GM21360 (cell line): ENCODE measurements at regions not wholly inside any gene's neighbourhood (a gene's known extent, or its start where the extent isn't known, plus 50 kb on each side); places are given as distances from the start of the nearest gene placed in this dataset.

Experiments used
- ATAC-seq: cut with Tn5 transposase; IDR thresholded peaks from one replicate; pipeline ENCODE4 v1.9.1; 2021; ENCODE audit warnings: mild to moderate bottlenecking, moderate library complexity; ENCODE audit not compliant: unreplicated experiment

DNA sequence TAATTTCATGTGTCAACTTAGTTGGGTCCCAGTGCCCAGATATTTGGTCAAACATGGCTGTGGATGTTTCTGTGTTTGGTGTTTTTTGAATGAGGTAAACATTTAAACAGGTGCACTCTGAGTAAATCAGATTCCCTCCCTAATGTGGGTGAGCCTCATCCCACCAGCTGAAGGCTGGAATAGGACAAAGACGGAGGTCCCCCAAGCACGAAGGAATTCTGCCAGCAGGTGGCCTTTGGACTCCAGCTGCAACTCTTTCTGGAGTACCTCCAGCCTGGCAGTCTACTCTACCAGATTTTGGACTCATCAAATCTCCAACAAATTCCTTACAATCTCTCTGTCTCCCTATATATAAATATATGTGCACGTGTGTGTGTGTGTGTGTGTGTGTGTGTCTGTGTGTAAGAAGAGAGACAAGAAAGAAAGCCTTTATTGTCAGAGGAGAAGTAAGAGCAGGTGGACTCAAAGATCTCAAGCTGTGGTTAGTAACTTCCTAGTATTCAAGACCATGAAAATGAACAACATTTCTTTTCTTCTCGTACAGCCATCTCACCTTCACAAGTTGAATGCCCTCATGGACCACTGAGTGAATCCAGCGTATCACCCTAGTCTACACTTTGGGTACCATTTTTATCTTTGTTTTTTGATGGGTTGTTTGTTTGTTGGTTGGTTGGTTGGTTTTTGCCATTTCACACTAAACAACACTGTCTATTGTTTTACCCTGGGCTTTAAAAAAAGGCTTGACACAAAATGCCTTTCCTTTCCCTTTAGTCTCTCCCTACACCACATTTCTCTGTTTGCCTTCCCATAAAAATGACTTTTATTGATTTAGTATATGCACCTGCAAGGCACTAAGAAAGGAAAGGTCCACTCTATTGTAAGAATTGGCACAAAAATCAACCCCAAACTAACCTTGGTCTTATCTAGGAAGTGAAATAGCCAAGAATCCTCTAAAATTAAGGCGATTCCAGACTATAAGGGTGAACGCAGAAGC lies 118.7 kb downstream of the TENT4A start:
- ATAC-seq = no peak

DNA sequence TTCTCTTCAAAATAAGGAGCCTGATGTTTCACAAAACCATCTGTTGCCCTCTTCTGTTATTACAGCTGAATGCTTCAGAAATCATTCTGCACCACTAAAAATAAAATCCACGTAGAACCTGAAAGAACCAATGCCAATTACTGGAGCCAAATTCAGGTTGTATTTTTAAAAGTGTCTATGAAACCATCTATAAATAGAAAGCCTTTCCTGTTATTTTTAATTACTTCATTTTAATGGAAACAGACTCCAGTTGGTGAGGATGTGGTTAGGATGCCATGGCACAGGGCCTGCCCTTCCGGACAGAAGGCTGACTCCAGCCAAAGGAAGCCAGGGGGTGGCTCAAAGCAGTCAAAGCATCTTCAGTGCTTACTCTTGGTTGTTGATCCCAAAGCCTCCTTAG lies 119.8 kb downstream of the TENT4A start:
- no peak for ATAC-seq

DNA sequence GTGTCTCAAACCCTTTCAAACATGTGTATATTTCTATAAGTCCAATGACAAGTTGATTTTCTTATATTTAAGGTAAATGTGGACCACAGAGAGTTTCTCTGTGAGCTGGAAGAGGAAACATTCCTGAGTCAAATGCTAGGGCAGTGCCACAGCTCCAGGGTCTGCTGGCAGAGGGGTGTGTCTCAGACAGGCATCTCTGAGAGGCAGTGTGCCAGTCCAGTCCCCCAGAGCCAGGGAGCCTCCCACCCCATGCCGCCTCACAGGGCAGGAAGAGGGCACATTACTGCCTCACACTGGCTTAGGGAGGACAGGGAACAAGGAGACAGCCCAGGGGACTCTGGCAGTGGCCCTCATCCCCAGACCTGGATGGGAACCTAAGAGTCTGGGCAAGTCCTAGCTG lies 120.2 kb downstream of the TENT4A start:
- no peak for ATAC-seq

DNA sequence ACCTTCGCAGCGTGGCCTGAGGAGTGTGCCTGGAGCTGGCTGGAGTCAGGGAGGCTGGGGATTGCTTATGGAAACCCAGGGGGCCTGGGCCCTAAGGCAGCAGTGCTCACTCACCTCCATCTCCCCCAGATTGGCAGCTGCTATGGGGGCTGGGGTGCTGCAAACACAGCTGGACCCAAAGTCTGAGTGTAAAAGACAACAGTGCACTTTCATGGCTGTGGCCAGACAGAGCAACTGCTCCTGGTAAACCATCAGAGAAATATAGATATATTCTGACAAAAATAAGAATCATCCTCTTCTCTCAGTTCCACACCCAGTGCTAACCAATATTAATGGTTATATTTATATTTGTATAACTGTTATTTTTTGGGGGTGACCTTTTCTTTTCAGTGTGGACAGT lies 123.9 kb downstream of the TENT4A start:
- ATAC-seq = no peak

DNA sequence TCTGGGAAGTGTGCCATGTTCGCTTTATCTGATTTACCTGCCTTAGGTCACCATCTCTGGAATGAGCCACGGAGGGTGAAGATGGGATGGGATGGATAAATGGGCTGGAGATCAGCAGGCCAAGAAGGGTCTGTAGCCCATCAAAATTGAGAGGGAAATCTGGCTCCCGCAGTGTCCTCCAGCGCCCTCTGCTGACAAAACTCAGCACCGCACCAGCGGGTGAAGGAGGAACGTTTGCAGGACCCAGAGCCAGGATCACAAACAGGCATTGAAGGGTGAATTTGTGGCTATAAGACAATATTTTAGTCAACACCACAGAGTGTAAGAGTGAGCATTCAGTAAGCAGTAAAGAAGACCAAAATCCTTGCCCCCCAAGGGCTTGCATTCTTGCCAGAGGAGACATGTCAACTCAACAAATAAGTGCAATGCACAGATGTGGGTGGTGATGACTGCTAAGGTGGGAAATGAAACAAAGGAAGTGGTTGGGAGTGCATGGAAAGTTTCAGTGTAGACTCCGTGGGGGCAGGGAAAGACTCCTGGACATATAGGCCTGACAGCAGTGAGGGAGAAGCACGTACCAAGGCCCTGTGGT lies 124.4 kb downstream of the TENT4A start:
- ATAC-seq = no peak

DNA sequence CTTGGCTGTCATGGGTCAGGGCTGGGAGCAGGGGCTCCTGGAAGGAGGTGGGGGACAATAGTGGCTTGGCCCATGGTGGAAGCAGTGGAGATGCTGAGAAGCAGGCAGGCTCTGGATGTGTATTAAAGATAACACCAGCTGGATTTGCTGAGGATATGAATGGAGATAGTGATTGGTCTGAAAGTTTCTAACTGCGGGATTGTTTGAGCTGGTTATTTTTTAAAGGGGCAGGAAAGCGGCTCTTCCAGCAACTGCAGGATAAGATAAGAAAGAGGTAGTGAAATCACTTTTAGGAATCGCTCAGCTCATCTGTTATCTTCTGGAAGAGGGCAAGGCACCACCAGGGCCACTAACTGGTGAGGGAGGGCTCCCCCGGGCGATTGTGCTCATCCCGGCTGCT lies 125.5 kb downstream of the TENT4A start:
- ATAC-seq = no peak

DNA sequence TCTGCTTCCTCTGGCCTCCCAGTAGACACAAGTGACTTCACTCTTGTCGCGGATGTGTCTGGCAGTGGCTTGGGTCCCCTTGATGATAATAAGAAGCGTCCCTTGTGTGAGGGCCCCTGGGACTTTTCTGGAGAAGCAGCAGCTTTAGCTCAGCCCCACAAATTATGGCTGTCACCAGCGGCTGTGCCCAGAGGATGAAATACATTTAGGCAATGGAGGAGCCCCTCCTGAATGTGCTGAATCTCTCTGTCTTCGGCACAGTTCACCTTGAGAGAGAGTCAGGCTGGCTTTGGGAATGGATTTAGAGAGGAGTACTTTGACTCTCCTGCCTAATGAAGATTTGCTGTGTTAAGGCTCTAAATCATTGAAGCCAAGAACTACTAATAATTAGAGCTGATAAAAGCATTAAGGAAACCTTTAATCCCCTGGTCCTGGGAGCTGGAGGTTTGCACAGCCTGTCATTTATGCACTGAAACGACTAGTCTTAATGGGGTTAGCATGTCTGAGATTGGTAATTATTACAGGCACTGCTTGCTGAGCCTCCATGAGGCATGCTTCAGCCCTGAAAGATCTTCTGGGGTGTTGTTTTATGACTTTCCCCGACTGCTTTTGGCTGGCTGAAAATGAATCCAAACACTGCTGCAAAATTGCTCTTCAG lies 127.0 kb downstream of the TENT4A start:
- ATAC-seq = no peak

DNA sequence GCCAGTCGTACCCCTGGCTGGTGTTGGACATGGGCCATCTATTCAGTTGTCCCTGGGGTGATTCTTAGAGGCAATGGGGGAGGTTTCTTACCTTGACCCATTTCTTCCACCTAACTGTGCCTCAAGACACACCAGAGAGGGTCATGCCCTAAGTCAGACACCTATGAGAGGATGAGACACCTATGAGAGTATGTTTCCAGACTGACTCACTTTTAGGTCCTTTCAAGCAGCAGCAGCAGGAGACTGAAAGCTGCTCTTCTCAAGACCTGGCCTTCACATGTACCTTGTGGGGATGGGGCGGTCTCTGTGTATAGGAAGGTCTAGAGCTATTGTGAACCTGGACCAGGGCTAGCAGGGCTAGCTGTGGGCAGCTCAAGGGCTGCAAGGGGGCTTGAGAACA lies 130.1 kb downstream of the TENT4A start:
- ATAC-seq = no peak

DNA sequence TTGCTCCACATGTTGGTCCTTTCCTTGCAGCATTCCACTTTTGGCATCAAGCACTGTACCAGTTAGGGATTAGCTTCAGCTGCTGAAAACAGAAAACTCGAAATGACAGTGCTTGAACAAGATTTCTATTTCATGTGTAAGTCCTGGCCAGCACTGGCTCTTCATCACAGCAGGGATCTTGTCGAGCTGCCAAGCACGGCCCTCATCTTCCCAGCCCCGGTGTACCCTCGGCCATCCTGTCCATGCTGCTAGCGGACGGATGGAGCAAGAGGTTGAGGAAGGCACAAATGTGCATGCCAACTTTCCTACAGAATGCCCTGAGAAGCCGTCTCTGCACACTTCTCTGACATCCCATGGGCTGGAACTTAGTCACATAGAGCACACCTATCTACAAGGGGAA lies 130.6 kb downstream of the TENT4A start:
- ATAC-seq = no peak

DNA sequence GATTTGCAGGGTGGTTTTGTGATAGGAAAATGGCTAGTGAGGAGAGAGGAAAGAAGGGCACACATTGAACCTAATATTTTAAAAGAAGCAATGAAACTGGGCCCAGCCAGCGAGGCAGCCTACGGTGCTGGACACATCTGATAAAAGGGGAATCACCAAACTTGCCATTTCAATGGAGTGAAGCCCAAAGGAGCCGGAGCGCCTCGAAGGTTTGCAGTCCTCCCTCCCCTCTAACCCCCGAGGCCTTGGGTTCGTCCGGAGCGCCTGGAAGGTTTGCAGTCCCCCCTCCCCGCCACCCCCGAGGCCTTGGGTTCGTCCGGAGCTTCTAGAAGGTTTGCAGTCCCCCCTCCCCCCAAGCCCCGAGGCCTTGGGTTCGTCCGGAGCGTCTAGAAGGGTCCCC lies 132.6 kb downstream of the TENT4A start:
- ATAC-seq = no peak

DNA sequence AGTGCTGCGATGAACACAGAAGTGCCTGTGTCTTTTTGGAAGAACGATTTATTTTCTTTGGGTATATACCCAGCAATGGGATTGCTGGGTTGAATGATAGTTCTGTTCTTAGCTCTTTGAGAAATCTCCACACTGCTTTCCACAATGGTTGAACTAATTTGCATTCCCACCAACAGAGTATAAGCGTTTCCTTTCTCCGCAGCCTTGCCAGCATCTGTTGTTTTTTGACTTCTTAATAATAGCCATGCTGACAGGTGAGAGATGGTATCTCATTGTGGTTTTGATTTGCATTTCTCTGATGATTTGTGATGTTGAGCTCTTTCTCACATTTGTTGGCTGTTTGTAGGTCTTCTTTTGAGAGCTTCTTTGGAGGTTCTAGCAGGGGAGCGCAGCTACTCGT lies 134.6 kb downstream of the TENT4A start:
- no peak for ATAC-seq

DNA sequence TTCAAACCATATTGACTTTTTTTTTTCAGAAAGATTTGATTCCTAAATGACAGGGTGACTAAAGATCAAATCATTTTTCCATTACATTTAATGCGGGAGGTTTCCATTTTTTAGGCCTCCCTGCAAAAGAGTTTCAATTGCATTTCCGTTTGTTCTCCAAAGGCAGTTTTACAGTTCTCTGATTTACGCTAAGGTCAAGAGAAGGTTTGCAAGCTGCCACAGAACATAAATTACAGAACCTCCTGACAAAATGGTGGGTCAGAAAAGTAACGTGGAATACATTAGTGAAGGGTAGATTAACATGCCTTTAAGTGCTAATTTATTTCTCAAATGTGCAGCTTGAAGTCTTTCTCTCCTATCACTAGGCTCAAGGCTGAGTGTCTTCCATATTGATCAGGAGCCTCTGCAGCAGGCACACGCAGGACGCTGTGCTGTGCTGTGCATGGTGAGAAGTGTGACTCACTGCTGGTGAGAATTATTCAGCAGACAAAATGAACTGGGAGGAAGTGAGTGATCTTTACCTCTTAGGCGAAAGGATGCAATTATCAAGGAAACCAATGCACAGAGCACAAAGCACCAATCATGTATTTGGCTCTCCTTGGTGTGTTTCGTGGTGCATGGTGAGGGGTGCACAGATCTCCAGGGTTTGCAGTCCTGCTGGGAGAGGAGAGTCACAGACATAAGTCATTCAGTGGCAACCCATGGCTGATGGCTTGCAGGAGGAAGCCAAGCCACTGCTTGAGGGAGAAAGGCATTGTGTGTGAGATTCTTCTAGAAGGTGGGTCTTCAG lies 136.3 kb downstream of the TENT4A start:
- ATAC-seq = no peak

DNA sequence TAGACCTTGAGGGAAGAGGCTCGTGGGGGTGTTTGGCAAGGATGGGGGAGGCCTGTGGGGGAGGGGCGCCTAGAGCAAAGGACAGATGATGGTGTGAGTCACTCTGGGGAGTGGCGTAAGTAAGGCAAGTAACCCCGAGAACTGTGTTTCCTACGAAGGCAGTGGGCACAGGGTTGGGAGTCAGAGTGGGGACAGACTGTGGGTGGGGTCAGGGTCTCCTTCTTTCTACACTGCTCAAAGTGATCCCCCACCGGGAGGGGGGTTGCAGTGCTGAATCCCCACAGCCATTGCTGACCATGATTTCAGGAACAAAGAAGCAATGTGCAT lies 136.8 kb downstream of the TENT4A start:
- ATAC-seq = no peak

DNA sequence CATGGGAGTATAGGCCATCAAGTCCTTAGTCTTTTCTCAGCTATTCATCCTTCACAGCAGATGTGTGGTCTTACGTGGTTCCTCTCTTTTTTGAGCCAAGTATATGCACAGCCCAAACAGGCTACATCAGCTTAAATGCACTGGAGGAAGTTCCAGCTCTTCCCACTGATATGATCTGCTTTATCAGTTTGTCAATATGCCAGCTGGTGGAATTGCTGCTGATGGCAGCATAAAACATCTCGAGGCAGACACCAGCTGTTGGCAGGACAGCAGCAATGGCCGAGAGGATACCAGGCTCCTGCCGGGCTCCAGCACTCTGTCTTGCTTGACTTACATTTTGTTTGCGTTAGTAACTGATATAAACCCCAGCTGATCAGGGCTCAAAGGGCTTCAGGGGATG lies 143.4 kb downstream of the TENT4A start:
- ATAC-seq = no peak

DNA sequence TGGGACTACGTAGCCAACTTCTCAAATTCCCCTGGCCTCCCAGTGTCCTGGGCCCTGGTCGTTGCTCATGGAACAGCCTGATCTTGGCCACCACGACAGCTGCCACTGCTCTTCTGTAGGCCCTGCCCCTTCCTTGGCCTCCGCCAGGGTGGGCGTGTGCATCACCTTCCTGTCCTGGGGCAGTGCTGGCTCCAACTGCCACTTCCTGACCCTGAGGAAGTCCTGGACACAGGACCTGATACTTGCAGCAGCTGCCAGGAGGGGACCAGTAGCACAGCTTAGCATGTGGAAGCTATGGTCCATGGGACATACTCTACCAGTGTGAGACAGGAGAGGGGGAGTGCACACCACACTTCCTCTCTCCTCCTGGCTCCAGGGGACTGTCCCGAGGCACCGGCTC lies 145.2 kb downstream of the TENT4A start:
- no peak for ATAC-seq

DNA sequence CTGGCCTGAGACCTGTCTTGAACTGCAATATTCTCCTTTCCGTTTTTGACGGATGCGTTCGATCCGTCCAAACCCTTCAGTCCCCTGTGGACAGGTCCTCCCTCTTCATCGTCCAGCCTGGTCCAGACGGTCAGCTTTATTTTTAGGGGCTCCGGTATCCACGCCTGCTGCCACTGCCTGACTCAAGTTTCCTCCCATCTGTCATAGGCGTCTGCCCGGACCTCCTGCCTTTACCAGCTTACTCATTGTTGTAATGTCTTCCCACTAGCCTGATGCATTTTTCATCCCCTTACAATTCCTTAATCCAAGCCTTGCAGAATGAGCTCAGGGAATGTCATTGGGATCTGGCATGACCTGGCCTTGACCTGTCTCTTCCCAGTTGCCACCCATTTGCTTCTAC lies 145.8 kb downstream of the TENT4A start:
- no peak for ATAC-seq

DNA sequence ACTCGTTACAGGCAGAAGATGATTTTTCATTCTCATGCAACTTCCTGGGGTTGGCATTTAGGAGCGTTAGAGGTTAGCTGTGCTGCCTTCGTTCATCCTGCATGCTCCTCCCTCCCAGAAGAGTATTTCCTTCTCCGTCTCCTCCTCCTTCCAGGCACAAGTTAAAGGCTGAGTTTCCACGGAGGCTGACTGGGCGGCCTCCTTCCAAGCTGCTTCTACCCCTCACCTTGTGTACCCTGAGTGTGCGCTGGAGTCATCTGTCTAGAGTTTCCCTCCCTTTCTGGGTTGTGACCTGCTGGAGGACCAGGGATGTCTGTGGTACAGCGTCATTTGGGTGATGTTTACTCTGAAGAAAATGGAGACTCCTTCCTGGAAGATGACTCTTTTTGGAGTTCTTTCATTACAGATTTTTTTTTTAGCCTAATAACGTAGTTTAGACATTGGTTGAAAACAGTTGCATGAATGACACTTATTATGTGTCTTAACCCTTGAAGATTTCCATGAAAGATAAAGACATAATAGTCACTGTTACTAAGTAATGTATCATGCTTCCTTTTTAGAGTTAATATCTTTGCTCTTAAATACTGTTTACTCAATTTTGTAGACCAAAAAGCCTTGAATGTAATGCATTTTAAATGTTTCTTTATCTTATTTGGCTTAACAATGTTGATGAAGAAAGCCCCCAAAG lies 146.9 kb downstream of the TENT4A start:
- ATAC-seq = no peak

DNA sequence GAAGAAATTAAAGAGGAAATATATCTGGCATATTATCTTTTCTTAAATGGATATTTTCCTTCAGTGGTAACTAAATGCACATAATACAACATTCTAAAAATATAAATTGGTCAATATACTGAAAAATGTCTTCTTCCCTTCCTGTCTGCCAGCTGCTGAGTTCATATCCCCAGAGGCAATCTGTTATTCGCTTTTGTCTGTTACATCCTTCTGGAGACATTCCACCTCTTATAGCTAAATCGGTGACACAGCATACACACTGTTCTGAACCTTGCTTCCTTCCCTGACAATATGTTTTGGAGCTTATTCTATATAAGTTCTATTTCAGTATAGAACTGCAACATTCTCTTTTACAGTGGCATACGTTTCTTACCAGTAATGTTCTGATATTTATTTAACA lies 147.8 kb downstream of the TENT4A start:
- no peak for ATAC-seq

DNA sequence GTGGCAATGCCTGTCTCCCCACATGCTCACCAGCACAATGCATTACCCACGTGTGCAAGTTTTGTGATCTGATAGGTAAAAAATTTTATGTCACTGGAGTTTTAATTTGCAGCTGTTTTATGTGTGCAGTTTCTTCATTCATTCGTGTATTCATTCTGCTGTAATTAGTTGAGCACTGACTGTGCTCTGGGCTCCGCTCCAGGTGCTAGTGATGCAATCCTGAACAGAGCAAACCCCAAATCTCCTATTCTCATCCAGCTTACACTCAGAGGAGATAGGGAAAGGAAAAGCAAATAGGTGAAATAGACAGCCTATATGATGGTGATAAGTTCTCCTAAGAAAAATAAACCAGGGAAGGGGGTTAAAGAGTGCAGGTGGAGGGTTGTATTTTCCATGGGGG lies 148.4 kb downstream of the TENT4A start:
- ATAC-seq = no peak

DNA sequence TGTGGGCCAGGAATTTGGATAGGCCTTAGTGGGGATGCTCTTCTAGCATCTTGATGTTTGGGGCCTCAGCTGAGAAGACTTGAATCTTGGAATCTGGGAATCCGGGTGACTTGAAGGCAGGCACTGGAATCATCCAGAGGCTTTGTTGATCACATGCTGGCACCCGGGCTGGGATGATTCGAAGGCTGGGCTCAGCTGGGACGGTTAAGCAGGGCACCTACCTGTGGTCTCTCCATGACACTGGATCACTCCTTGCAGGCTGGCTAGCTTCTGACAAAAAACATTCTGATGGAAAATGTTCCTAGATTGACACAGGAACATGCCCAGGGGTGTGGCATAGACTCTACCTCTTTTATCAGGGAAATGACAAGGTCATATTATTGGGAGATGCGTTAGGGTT lies 149.1 kb downstream of the TENT4A start:
- ATAC-seq = no peak

DNA sequence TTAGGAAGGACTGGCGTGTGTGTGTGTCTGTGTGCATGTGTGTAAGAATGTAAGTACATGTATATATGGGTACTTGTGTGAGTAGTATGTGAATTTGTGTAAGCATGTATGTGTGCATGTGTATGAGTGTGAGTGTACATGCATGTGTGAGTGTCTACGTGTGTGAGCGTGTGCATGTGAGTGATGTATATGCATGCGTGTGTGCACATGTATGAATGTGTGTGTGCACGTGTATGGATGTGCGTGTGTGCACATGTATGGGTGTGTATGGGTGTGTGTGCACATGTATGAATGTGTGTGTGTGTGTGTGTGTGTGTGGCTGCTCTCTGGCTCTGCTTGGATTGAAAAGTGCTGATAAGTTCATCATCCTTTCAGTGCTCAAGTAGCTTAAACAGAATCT lies 154.5 kb downstream of the TENT4A start:
- no peak for ATAC-seq
